ENCODE measurements at regions not wholly inside any gene's neighbourhood (a gene's known extent, or its start where the extent isn't known, plus 50 kb on each side); places are given as distances from the start of the nearest gene placed in this dataset.

GRCh38 chr3:24965706-24966385, 462.2 kb upstream of the RARB start:
- H3K9me3 Mint-ChIP-seq, result peaks cover 4% of the 10 kb centered on the region
- ATAC-seq (replicated peaks), result no peak
- H3K36me3 Mint-ChIP-seq (ENCODE audit: low read depth), result no peaks in the 10 kb centered on the region
- H3K4me3 Mint-ChIP-seq, result no peak overlapping the region
- H3K27ac Mint-ChIP-seq, result no peak overlapping the region
- H3K4me1 Mint-ChIP-seq, result no peaks in the 10 kb centered on the region
- no peaks in the 10 kb centered on the region for H3K27me3 Mint-ChIP-seq

- Mint-ChIP-seq H3K4me3 (no peak overlapping the region), H3K27me3 (no peaks in the 10 kb centered on the region), H3K9me3 (peaks cover 4% of the 10 kb centered on the region), H3K36me3 (ENCODE audit: low read depth) (no peaks in the 10 kb centered on the region), H3K4me1 (no peaks in the 10 kb centered on the region), H3K27ac (no peak overlapping the region)
- ATAC-seq (replicated peaks), result no peak
Observed at GRCh38 chr3:24968036-24968435, 460.0 kb upstream of the RARB start.

GRCh38 chr3:24972491-24972890, 455.6 kb upstream of the RARB start:
- Mint-ChIP-seq H3K9me3 (peaks cover 3% of the 10 kb centered on the region), H3K27ac (no peak overlapping the region), H3K36me3 (ENCODE audit: low read depth) (no peaks in the 10 kb centered on the region), H3K4me1 (no peaks in the 10 kb centered on the region), H3K27me3 (no peaks in the 10 kb centered on the region), H3K4me3 (no peak overlapping the region)
- ATAC-seq (replicated peaks), result no peak

GRCh38 chr3:24981309-24981708, 446.8 kb upstream of the RARB start:
- H3K27me3 Mint-ChIP-seq, result no peaks in the 10 kb centered on the region
- H3K36me3 Mint-ChIP-seq (ENCODE audit: low read depth), result no peaks in the 10 kb centered on the region
- no peak for ATAC-seq (replicated peaks)
- peaks cover 11% of the 10 kb centered on the region for H3K9me3 Mint-ChIP-seq
- H3K27ac Mint-ChIP-seq, result no peak overlapping the region
- H3K4me1 Mint-ChIP-seq, result no peaks in the 10 kb centered on the region
- H3K4me3 Mint-ChIP-seq, result no peak overlapping the region

- no peaks in the 10 kb centered on the region for H3K27me3 Mint-ChIP-seq
- no peaks in the 10 kb centered on the region for H3K36me3 Mint-ChIP-seq (ENCODE audit: low read depth)
- H3K9me3 Mint-ChIP-seq, result peaks cover 11% of the 10 kb centered on the region
- no peaks in the 10 kb centered on the region for H3K4me1 Mint-ChIP-seq
- ATAC-seq (replicated peaks), result no peak
- H3K4me3 Mint-ChIP-seq, result no peak overlapping the region
- H3K27ac Mint-ChIP-seq, result no peak overlapping the region
Observed at GRCh38 chr3:24981924-24982323, 446.1 kb upstream of the RARB start.

GRCh38 chr3:24985668-24986067, 442.4 kb upstream of the RARB start:
- Mint-ChIP-seq H3K4me3 (no peak overlapping the region), H3K9me3 (no peaks in the 10 kb centered on the region), H3K27me3 (no peaks in the 10 kb centered on the region), H3K27ac (no peak overlapping the region), H3K4me1 (no peaks in the 10 kb centered on the region), H3K36me3 (ENCODE audit: low read depth) (no peaks in the 10 kb centered on the region)
- ATAC-seq (replicated peaks), result no peak

- Mint-ChIP-seq H3K36me3 (ENCODE audit: low read depth) (no peaks in the 10 kb centered on the region), H3K4me1 (no peaks in the 10 kb centered on the region), H3K27ac (no peak overlapping the region), H3K9me3 (peaks cover under 1% of the 10 kb centered on the region), H3K27me3 (no peaks in the 10 kb centered on the region), H3K4me3 (no peak overlapping the region)
- ATAC-seq (replicated peaks), result no peak
Observed at GRCh38 chr3:24986612-24987011, 441.5 kb upstream of the RARB start.

- Mint-ChIP-seq H3K27ac (no peak overlapping the region), H3K27me3 (no peaks in the 10 kb centered on the region), H3K4me1 (no peaks in the 10 kb centered on the region), H3K9me3 (no peaks in the 10 kb centered on the region), H3K4me3 (no peak overlapping the region), H3K36me3 (ENCODE audit: low read depth) (no peaks in the 10 kb centered on the region)
- ATAC-seq (replicated peaks), result no peak
Observed at GRCh38 chr3:24999357-24999756, 428.7 kb upstream of the RARB start.

- no peak overlapping the region for H3K27ac Mint-ChIP-seq
- H3K27me3 Mint-ChIP-seq, result no peaks in the 10 kb centered on the region
- H3K4me3 Mint-ChIP-seq, result no peak overlapping the region
- H3K4me1 Mint-ChIP-seq, result no peaks in the 10 kb centered on the region
- H3K9me3 Mint-ChIP-seq, result peaks cover 4% of the 10 kb centered on the region
- no peak for ATAC-seq (replicated peaks)
- H3K36me3 Mint-ChIP-seq (ENCODE audit: low read depth), result no peaks in the 10 kb centered on the region
Observed at GRCh38 chr3:25000971-25001591, 427.0 kb upstream of the RARB start.

- no peaks in the 10 kb centered on the region for H3K36me3 Mint-ChIP-seq (ENCODE audit: low read depth)
- H3K4me3 Mint-ChIP-seq, result no peak overlapping the region
- H3K27me3 Mint-ChIP-seq, result no peaks in the 10 kb centered on the region
- H3K9me3 Mint-ChIP-seq, result peaks cover 4% of the 10 kb centered on the region
- H3K4me1 Mint-ChIP-seq, result no peaks in the 10 kb centered on the region
- ATAC-seq (replicated peaks), result no peak
- no peak overlapping the region for H3K27ac Mint-ChIP-seq
Observed at GRCh38 chr3:25002052-25002451, 426.0 kb upstream of the RARB start.

GRCh38 chr3:25007974-25008658, 419.9 kb upstream of the RARB start:
- peaks cover 9% of the 10 kb centered on the region for H3K9me3 Mint-ChIP-seq
- H3K36me3 Mint-ChIP-seq (ENCODE audit: low read depth), result no peaks in the 10 kb centered on the region
- no peaks in the 10 kb centered on the region for H3K4me1 Mint-ChIP-seq
- no peak overlapping the region for H3K27ac Mint-ChIP-seq
- H3K27me3 Mint-ChIP-seq, result no peaks in the 10 kb centered on the region
- no peak overlapping the region for H3K4me3 Mint-ChIP-seq
- no peak for ATAC-seq (replicated peaks)

GRCh38 chr3:25009665-25010064, 418.4 kb upstream of the RARB start:
- ATAC-seq (replicated peaks), result no peak
- H3K27me3 Mint-ChIP-seq, result no peaks in the 10 kb centered on the region
- no peaks in the 10 kb centered on the region for H3K4me1 Mint-ChIP-seq
- H3K9me3 Mint-ChIP-seq, result peaks cover 9% of the 10 kb centered on the region
- no peak overlapping the region for H3K27ac Mint-ChIP-seq
- H3K36me3 Mint-ChIP-seq (ENCODE audit: low read depth), result no peaks in the 10 kb centered on the region
- no peak overlapping the region for H3K4me3 Mint-ChIP-seq

- no peak for ATAC-seq (replicated peaks)
- H3K36me3 Mint-ChIP-seq (ENCODE audit: low read depth), result no peaks in the 10 kb centered on the region
- no peaks in the 10 kb centered on the region for H3K27me3 Mint-ChIP-seq
- H3K4me1 Mint-ChIP-seq, result no peaks in the 10 kb centered on the region
- no peak overlapping the region for H3K27ac Mint-ChIP-seq
- H3K9me3 Mint-ChIP-seq, result peaks cover 4% of the 10 kb centered on the region
- H3K4me3 Mint-ChIP-seq, result no peak overlapping the region
Observed at GRCh38 chr3:25015599-25015998, 412.5 kb upstream of the RARB start.

GRCh38 chr3:25018909-25019308, 409.2 kb upstream of the RARB start:
- Mint-ChIP-seq H3K36me3 (ENCODE audit: low read depth) (no peaks in the 10 kb centered on the region), H3K4me3 (no peak overlapping the region), H3K9me3 (no peaks in the 10 kb centered on the region), H3K27me3 (no peaks in the 10 kb centered on the region), H3K4me1 (no peaks in the 10 kb centered on the region), H3K27ac (no peak overlapping the region)
- ATAC-seq (replicated peaks), result no peak

- ATAC-seq (replicated peaks), result no peak
- Mint-ChIP-seq H3K27me3 (no peaks in the 10 kb centered on the region), H3K4me3 (no peak overlapping the region), H3K36me3 (ENCODE audit: low read depth) (no peaks in the 10 kb centered on the region), H3K4me1 (no peaks in the 10 kb centered on the region), H3K27ac (no peak overlapping the region), H3K9me3 (no peaks in the 10 kb centered on the region)
Observed at GRCh38 chr3:25019506-25019905, 408.6 kb upstream of the RARB start.

All from activated T-helper 17 cell treated with anti-CD3 and anti-CD28 coated beads, Interleukin-2, amount 50 U/mL, for 72 hours (primary cell).